ENCODE measurements at regions not wholly inside any gene's neighbourhood (a gene's known extent, or its start where the extent isn't known, plus 50 kb on each side); places are given as distances from the start of the nearest gene placed in this dataset.
"Not testable (repeated sequence)": the region's sequence is repeated elsewhere in the genome, so short reads cannot be mapped to it uniquely, and the experiment has no call there.

DNA sequence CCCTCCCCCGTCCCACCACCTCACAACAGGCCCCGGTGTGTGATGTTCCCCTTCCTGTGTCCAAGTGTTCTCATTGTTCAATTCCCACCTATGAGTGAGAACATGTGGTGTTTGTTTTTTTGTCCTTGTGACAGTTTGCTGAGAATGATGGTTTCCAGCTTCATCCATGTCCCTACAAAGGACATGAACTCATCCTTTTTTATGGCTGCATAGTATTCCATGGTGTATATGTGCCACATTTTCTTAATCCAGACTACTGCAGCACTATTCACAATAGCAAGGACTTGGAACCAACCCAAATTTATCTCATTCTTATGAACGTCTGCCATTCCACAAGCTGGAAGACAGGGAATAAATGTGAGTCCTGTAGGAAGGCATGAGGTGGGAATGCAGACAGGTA, 79.6 kb upstream of the SLC6A11 start:
- TF ChIP-seq, protein P1, sequence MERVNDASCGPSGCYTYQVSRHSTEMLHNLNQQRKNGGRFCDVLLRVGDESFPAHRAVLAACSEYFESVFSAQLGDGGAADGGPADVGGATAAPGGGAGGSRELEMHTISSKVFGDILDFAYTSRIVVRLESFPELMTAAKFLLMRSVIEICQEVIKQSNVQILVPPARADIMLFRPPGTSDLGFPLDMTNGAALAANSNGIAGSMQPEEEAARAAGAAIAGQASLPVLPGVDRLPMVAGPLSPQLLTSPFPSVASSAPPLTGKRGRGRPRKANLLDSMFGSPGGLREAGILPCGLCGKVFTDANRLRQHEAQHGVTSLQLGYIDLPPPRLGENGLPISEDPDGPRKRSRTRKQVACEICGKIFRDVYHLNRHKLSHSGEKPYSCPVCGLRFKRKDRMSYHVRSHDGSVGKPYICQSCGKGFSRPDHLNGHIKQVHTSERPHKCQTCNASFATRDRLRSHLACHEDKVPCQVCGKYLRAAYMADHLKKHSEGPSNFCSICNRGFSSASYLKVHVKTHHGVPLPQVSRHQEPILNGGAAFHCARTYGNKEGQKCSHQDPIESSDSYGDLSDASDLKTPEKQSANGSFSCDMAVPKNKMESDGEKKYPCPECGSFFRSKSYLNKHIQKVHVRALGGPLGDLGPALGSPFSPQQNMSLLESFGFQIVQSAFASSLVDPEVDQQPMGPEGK (CRISPR knock-in tag; IDR thresholded peaks at IDR 0.05; ENCODE audit: borderline replicate concordance), result not testable (repeated sequence)
- TF ChIP-seq ZC3H10 (CRISPR knock-in tag; IDR thresholded peaks at IDR 0.05); SNAI2 (CRISPR knock-in tag; IDR thresholded peaks at IDR 0.05); OSR1 (CRISPR knock-in tag; IDR thresholded peaks at IDR 0.05); TCF4 (CRISPR knock-in tag; IDR thresholded peaks at IDR 0.05; ENCODE audit: borderline replicate concordance); POU6F1 (CRISPR knock-in tag; IDR thresholded peaks at IDR 0.05; ENCODE audit: borderline replicate concordance, low read depth); CREB5 (CRISPR knock-in tag; IDR thresholded peaks at IDR 0.05; ENCODE audit: low read depth); ZFP30 (CRISPR knock-in tag; IDR thresholded peaks at IDR 0.05); ISL1 (CRISPR knock-in tag; IDR thresholded peaks at IDR 0.05); ARNTL (CRISPR knock-in tag; IDR thresholded peaks at IDR 0.05; ENCODE audit: borderline replicate concordance, low read depth); BACH2 (CRISPR knock-in tag; IDR thresholded peaks at IDR 0.05; ENCODE audit: borderline replicate concordance); ESRRG (CRISPR knock-in tag; IDR thresholded peaks at IDR 0.05); TSHZ2 (CRISPR knock-in tag; IDR thresholded peaks at IDR 0.05); TOX (CRISPR knock-in tag; IDR thresholded peaks at IDR 0.05; ENCODE audit: borderline replicate concordance): not testable (repeated sequence)
